Hepatocyte (in vitro differentiated cells): ENCODE measurements at regions not wholly inside any gene's neighbourhood (a gene's known extent, or its start where the extent isn't known, plus 50 kb on each side); places are given as distances from the start of the nearest gene placed in this dataset.

Source experiments
- EZH2 ChIP-seq: fragments of 200-600 bp; sonication (generic); IDR thresholded peaks from 2 replicates; pipeline ENCODE4 v1.6.1; 2016; ENCODE audit warnings: antibody characterized with exemption, mild to moderate bottlenecking, borderline replicate concordance
- EZH2phosphoT487 ChIP-seq: fragments of 200-600 bp; sonication (generic); IDR thresholded peaks from one replicate; pipeline ENCODE4 v1.6.1; 2018; ENCODE audit warnings: antibody characterized with exemption, mild to moderate bottlenecking, low read depth, moderate library complexity; ENCODE audit not compliant: unreplicated experiment, severe bottlenecking
- TF ChIP-seq, protein P1 (sequence below): fragments of 200-600 bp; sonication (generic); IDR thresholded peaks from 2 replicates; pipeline ENCODE4 v1.5.1; 2016; ENCODE audit warnings: antibody characterized with exemption, mild to moderate bottlenecking; ENCODE audit not compliant: poor library complexity

DNA sequence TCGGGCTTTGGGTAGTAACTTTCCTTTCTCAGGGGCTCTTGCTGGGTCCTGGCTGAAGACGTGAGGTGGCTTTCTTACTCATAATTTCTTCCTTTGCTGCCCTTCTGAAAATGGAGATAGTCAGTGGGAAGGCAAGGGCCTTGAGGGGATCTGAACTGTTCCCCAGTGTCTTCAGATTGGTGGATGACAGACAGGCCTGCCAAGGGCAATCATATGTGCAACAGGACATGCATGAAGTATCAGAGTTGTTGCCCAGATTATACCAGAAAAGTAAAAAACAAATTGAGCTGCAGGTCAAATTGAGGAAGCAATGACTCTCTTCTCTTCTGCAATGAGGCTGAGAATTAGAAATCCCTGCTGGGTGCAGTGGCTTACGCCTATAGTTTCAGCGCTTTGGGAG lies 71.6 kb upstream of the PAX1 start:
- TF ChIP-seq, protein P1, sequence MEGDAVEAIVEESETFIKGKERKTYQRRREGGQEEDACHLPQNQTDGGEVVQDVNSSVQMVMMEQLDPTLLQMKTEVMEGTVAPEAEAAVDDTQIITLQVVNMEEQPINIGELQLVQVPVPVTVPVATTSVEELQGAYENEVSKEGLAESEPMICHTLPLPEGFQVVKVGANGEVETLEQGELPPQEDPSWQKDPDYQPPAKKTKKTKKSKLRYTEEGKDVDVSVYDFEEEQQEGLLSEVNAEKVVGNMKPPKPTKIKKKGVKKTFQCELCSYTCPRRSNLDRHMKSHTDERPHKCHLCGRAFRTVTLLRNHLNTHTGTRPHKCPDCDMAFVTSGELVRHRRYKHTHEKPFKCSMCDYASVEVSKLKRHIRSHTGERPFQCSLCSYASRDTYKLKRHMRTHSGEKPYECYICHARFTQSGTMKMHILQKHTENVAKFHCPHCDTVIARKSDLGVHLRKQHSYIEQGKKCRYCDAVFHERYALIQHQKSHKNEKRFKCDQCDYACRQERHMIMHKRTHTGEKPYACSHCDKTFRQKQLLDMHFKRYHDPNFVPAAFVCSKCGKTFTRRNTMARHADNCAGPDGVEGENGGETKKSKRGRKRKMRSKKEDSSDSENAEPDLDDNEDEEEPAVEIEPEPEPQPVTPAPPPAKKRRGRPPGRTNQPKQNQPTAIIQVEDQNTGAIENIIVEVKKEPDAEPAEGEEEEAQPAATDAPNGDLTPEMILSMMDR, result no peak
- TF ChIP-seq EZH2 (no peak), EZH2phosphoT487 (no peak)
